Glutamatergic neuron (in vitro differentiated cells): ENCODE measurements at regions not wholly inside any gene's neighbourhood (a gene's known extent, or its start where the extent isn't known, plus 50 kb on each side); places are given as distances from the start of the nearest gene placed in this dataset.
"Not testable (repeated sequence)": the region's sequence is repeated elsewhere in the genome, so short reads cannot be mapped to it uniquely, and the experiment has no call there.

Experiments used
- DNase-seq: peaks from one replicate; pipeline ENCODE4 v3.0.0; 2022
- H3K27ac Mint-ChIP-seq: one replicate; pipeline ENCODE4 v1.8.0; 2020; ENCODE audit warnings: mild to moderate bottlenecking, mixed read lengths, inconsistent platforms; ENCODE audit not compliant: unreplicated experiment
- H3K27me3 Mint-ChIP-seq: one replicate; pipeline ENCODE4 v1.8.0; 2020; ENCODE audit warnings: mild to moderate bottlenecking, moderate library complexity, mixed read lengths, inconsistent platforms; ENCODE audit not compliant: unreplicated experiment
- H3K36me3 Mint-ChIP-seq: one replicate; pipeline ENCODE4 v1.8.0; 2020; ENCODE audit warnings: mild to moderate bottlenecking, mixed read lengths, inconsistent platforms; ENCODE audit not compliant: unreplicated experiment
- H3K4me1 Mint-ChIP-seq: one replicate; pipeline ENCODE4 v1.8.0; 2020; ENCODE audit warnings: mild to moderate bottlenecking, low read depth, mixed read lengths, inconsistent platforms; ENCODE audit not compliant: unreplicated experiment
- H3K4me3 Mint-ChIP-seq: one replicate; pipeline ENCODE4 v1.8.0; 2020; ENCODE audit warnings: mild to moderate bottlenecking, mixed read lengths, inconsistent platforms; ENCODE audit not compliant: unreplicated experiment
- H3K9me3 Mint-ChIP-seq: one replicate; pipeline ENCODE4 v1.8.0; 2020; ENCODE audit warnings: mild to moderate bottlenecking, moderate library complexity, mixed read lengths, inconsistent platforms; ENCODE audit not compliant: unreplicated experiment
- CTCF ChIP-seq: fragments of 200-600 bp; sonication (generic); IDR thresholded peaks from one replicate; pipeline ENCODE4 v1.5.0; 2021; ENCODE audit not compliant: partially characterized antibody, unreplicated experiment

GRCh38 chr9:126183266-126183665, 143.4 kb upstream of the MVB12B start:
- Mint-ChIP-seq H3K4me1 (no peaks in the 10 kb centered on the region), H3K36me3 (peaks cover 11% of the 10 kb centered on the region), H3K9me3 (no peaks in the 10 kb centered on the region), H3K27ac (no peak overlapping the region), H3K27me3 (peaks cover 7% of the 10 kb centered on the region), H3K4me3 (no peak overlapping the region)
- no peak for DNase-seq
- TF ChIP-seq CTCF, result no peak

GRCh38 chr9:126190994-126191393, 135.6 kb upstream of the MVB12B start:
- not testable (repeated sequence) for H3K27ac Mint-ChIP-seq, H3K9me3 Mint-ChIP-seq, H3K4me3 Mint-ChIP-seq

DNA sequence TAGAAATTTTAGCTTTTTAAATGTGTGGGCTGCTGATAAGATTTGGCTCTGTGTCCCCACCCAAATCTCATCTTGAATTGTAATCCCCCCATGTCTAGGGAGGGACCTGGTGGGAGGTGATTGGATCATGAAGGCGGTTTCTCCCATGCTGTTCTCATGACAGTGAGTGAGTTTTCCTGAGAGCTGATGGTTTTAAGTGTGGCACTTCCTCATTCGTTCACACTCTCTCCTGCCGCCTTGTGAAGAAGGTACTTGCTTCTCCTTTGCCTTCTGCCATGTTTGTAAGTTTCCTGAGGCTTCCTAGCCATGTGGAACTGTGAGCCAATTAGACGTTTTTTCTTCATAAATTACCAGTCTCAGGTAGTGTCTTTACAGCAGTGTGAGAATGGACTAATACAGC, 127.8 kb upstream of the MVB12B start:
- peaks cover 4% of the 10 kb centered on the region for H3K9me3 Mint-ChIP-seq
- no peak for TF ChIP-seq CTCF
- DNase-seq, result no peak
- no peak overlapping the region for H3K27ac Mint-ChIP-seq
- peaks cover 3% of the 10 kb centered on the region for H3K27me3 Mint-ChIP-seq
- no peak overlapping the region for H3K4me3 Mint-ChIP-seq
- H3K4me1 Mint-ChIP-seq, result peaks cover 1% of the 10 kb centered on the region
- peaks cover 16% of the 10 kb centered on the region for H3K36me3 Mint-ChIP-seq

More at GRCh38 chr9:126190994-126191393, 135.6 kb upstream of the MVB12B start:
- DNase-seq, H3K27me3 Mint-ChIP-seq, H3K4me1 Mint-ChIP-seq, H3K36me3 Mint-ChIP-seq: not testable (repeated sequence)

DNA sequence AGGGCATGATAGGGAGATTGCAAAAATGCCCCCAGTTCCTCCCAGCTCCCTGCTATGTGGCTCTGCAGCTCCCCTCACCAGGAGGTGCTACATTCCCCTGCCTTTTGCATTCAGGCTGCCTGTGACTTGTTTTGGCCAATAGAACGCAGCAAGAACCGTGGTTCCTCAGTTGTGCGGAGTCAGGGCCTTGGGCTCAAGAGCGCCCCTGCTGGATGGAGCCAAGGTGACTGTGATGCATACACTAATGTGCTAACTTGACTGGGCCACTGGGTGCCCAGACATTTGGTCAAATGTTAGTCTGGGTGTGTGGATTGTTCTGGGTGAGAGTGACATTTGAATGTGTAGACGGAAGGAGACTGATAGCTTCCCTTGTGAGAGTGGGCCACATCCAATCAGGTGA, 123.3 kb upstream of the MVB12B start:
- peak; percentile 23 for TF ChIP-seq CTCF
- peaks cover 1% of the 10 kb centered on the region for H3K27me3 Mint-ChIP-seq
- H3K9me3 Mint-ChIP-seq, result peaks cover 4% of the 10 kb centered on the region
- no peak overlapping the region for H3K4me3 Mint-ChIP-seq
- peaks cover 16% of the 10 kb centered on the region for H3K36me3 Mint-ChIP-seq
- no peak for DNase-seq
- no peak overlapping the region for H3K27ac Mint-ChIP-seq
- peaks cover 1% of the 10 kb centered on the region for H3K4me1 Mint-ChIP-seq

DNA sequence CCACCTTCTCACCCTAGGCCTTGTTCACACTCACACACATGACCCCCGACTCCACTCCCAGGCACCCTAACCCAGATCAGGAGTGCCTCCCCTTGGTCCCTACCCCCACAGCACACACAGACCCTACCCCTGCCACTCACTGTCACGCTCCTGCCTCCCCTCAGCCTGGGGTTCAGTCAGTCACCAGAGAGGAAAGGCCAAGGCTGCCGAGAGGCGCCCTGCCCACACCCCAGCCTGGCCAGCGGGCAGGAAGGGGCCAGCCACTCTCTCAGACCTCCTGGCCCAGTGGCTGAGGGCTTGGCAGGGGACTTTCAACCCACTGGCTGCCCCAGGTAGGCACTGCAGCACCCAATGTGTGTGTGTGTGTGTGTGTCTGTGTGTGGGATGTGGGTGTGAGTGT, 122.4 kb upstream of the MVB12B start:
- Mint-ChIP-seq H3K27ac (no peak overlapping the region), H3K36me3 (peaks cover 16% of the 10 kb centered on the region), H3K27me3 (peaks cover 3% of the 10 kb centered on the region), H3K4me1 (peaks cover 1% of the 10 kb centered on the region), H3K4me3 (no peak overlapping the region), H3K9me3 (peaks cover 4% of the 10 kb centered on the region)
- DNase-seq, result no peak
- TF ChIP-seq CTCF, result no peak
